ENCODE measurements at regions not wholly inside any gene's neighbourhood (a gene's known extent, or its start where the extent isn't known, plus 50 kb on each side); places are given as distances from the start of the nearest gene placed in this dataset.

- TF ChIP-seq POLR2A (IDR thresholded peaks at IDR 0.05): no peak
- TF ChIP-seq EP300 (IDR thresholded peaks at IDR 0.05): peak in 1 of 2 donors; percentile 52
- TF ChIP-seq CTCF (IDR thresholded peaks at IDR 0.05): no peak
Observed at GRCh38 chr2:221166292-221166691, 405.8 kb downstream of the EPHA4 start.
